VCaP (cell line): ENCODE measurements at regions not wholly inside any gene's neighbourhood (a gene's known extent, or its start where the extent isn't known, plus 50 kb on each side); places are given as distances from the start of the nearest gene placed in this dataset.
"Not testable (repeated sequence)": the region's sequence is repeated elsewhere in the genome, so short reads cannot be mapped to it uniquely, and the experiment has no call there.

Experiments
- H3K27ac ChIP-seq: fragments of 450-650 bp; 2 replicates; pipeline ENCODE4 v1.5.1; 2017
- TF ChIP-seq, protein P1 (sequence below): fragments of 450-650 bp; conservative IDR thresholded peaks from 2 replicates; pipeline ENCODE4 v1.5.1; 2017; ENCODE audit warnings: mild to moderate bottlenecking, moderate library complexity

DNA sequence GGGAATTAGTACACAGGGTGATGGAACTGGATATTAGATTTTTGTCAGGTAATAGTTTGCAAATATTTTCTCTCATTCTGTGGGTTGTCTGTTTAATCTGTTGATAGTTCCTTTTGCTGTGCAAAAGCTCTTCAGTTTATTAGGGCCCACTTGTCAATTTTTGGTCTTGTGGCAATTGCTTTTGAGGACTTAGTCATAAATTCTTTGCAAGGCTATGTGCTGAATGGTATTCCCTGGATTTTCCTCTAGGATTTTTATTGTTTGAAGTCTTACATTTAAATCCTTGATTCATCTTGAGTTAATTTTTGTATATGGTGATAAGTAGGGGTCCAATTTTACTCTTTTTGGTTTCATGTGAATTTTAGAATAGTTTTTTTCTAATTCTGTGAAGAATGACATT lies 111.3 kb downstream of the ARRDC4 start:
- H3K27ac ChIP-seq, result no peak overlapping the region
- TF ChIP-seq, protein P1, sequence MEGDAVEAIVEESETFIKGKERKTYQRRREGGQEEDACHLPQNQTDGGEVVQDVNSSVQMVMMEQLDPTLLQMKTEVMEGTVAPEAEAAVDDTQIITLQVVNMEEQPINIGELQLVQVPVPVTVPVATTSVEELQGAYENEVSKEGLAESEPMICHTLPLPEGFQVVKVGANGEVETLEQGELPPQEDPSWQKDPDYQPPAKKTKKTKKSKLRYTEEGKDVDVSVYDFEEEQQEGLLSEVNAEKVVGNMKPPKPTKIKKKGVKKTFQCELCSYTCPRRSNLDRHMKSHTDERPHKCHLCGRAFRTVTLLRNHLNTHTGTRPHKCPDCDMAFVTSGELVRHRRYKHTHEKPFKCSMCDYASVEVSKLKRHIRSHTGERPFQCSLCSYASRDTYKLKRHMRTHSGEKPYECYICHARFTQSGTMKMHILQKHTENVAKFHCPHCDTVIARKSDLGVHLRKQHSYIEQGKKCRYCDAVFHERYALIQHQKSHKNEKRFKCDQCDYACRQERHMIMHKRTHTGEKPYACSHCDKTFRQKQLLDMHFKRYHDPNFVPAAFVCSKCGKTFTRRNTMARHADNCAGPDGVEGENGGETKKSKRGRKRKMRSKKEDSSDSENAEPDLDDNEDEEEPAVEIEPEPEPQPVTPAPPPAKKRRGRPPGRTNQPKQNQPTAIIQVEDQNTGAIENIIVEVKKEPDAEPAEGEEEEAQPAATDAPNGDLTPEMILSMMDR, result no peak

DNA sequence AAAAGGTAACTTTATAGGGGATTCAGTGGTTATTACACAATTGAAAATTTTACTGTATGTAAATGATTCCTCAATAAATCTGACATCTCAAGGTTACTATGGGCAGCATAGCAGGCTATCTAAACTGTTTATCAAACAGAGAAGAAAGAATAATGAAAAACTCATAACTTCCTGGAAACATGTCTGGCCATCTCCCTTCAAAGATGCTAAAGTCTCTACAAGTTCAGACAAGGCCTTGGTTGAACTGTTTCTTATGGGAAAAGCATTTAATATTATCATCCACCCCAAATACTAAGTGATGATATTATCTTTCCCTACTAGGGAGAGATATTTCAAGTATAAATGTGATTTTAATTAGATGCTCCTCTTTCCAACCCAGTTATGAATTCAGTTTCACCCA lies 114.9 kb downstream of the ARRDC4 start:
- H3K27ac ChIP-seq, result no peak overlapping the region
- TF ChIP-seq, protein P1, result no peak

GRCh38 chr15:98076021-98076816 lies 115.7 kb downstream of the ARRDC4 start:
- TF ChIP-seq, protein P1, result no peak
- H3K27ac ChIP-seq, result no peak overlapping the region

- no peak overlapping the region for H3K27ac ChIP-seq
- TF ChIP-seq, protein P1, result no peak
Observed at GRCh38 chr15:98077186-98077585, 116.7 kb downstream of the ARRDC4 start.

DNA sequence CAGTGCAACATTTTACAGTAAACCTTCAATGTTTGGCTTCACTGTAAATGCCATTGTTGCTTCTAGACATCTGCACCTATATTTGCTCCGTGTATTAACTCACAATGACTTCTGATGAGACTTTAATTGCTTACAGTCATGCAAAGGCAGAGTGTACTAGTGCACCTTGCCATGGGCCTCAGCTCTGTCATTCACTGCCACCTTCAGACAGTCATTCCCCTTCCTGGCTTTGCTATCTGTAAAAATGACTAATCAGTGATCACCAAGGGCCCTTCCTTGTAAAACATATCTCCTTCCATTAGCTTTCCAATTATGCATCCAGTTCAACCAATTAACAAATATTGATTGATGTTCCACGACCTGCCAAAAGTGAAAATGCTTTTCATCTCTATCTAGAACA lies 120.3 kb downstream of the ARRDC4 start:
- H3K27ac ChIP-seq, result no peak overlapping the region
- TF ChIP-seq, protein P1, result no peak

GRCh38 chr15:98083203-98083910 lies 122.9 kb downstream of the ARRDC4 start:
- H3K27ac ChIP-seq, result no peak overlapping the region
- TF ChIP-seq, protein P1, result peak; percentile 31; the same call in 1 of the 2 replicates

DNA sequence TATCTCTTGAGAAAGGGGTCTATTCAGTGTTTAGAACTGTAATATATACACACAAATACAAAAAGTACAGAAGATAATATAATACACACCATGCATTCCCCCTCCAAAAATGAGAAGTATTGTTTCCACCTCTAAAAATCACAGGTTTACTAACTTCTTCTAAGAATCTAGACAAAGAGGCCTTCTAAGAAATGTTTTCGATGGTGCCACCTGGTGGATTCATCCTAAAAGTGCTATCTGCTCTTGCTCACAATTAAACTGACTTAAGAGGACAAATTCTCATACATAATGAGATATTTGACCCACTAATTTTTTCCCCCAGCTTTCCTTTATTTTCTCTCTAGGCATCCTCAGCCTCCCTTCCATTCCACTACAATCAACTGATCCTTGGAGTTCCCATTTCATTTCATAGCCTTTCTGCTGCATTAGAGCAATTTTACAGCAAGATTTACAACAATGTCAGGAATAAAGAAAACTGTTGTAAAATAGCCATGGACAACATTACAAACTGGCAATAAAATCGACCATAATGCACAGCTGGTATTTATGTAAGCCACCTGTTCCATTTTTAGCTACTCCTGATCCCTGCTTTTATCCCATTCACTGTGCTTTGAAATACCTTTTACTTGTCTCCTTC lies 124.6 kb downstream of the ARRDC4 start:
- H3K27ac ChIP-seq, result no peak overlapping the region
- TF ChIP-seq, protein P1, result peak; percentile 89

- H3K27ac ChIP-seq, result not testable (repeated sequence)
Observed at GRCh38 chr15:98088307-98088945, 127.9 kb downstream of the ARRDC4 start.

DNA sequence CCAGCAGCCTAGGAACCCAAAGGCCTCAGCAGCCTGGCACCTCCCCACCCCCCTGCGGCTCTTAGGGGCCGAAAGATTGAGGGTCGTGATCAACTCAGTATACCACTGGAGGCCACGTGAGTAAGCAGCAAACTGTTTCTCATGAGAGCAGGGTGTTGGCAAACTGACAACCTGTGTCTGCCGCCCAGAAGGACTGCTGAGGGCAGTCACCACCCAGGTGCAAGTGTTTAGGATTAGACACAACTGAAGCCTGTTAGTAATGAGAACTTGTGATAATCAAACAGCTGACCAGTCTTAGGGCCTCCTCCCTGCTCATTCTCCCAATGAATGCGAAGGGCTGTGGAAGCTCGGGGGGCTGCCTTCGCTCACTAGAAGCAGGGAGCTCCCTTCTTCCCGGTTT lies 128.8 kb downstream of the ARRDC4 start:
- H3K27ac ChIP-seq, result not testable (repeated sequence)

DNA sequence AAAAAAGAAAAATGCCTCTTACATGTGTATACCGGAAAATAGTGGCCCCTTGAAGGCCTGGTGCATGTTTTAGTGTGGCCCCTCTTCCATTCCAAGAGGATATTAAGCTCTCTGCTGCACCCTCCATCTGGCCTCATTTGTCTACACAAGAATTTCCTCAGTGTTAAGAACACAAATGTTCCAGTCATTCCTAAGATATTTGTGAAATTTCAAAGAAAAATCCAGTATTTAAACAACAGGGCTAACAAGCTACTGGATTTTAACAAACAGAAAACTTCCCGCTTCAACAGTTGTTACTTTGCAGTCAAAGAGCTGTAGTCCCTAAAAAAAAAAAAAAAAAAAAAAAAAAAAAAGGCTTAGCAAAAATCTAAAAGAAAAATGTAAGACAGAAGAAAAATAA lies 137.5 kb downstream of the ARRDC4 start:
- not testable (repeated sequence) for H3K27ac ChIP-seq

- not testable (repeated sequence) for H3K27ac ChIP-seq
Observed at GRCh38 chr15:98100606-98101005, 140.1 kb downstream of the ARRDC4 start.
